Lower leg skin (tissue), 4 donors: ENCODE measurements at regions not wholly inside any gene's neighbourhood (a gene's known extent, or its start where the extent isn't known, plus 50 kb on each side); places are given as distances from the start of the nearest gene placed in this dataset.

Source experiments
- DNase-seq, 2 donors: peaks; one replicate each; pipeline ENCODE4 v3.0.0-alpha.2; 2019; ENCODE audit warnings: low spot score in 2 of 2
- H3K4me3 ChIP-seq: fragments of 200-600 bp; sonication (generic); 2 replicates; pipeline ENCODE4 v1.5.1; 2017; ENCODE audit warnings: mild to moderate bottlenecking, low read depth; ENCODE audit not compliant: poor library complexity, severe bottlenecking
- POLR2A ChIP-seq, 2 donors: fragments of 450-650 bp; IDR thresholded peaks; one replicate each; pipeline ENCODE4 v1.6.1; 2016 to 2017; ENCODE audit warnings: antibody characterized with exemption in 2 of 2, mild to moderate bottlenecking in 1 of 2, moderate library complexity in 1 of 2
- WGBS, 2 donors: methylation state at CpG; one replicate each; pipeline ENCODE4 v1.1.5; 2018; 5-methylcytosine and 5-hydroxymethylcytosine counted together
- intact Hi-C: fragments of 100-400 bp; cut with DNase I; formaldehyde crosslinking; loops from one replicate; pipeline ENCODE4 v1.15.0; 2023; ENCODE audit warnings: low total_unique reads
- TF ChIP-seq, protein P1 (sequence below), 3 donors: fragments of 450-650 bp; IDR thresholded peaks; one replicate each; pipeline ENCODE4 v1.5.1; 2016; ENCODE audit warnings: antibody characterized with exemption in 3 of 3, mild to moderate bottlenecking in 3 of 3, moderate library complexity in 2 of 3

GRCh38 chr6:121645100-121645745 lies 209.8 kb downstream of the GJA1 start:
- TF ChIP-seq, protein P1, sequence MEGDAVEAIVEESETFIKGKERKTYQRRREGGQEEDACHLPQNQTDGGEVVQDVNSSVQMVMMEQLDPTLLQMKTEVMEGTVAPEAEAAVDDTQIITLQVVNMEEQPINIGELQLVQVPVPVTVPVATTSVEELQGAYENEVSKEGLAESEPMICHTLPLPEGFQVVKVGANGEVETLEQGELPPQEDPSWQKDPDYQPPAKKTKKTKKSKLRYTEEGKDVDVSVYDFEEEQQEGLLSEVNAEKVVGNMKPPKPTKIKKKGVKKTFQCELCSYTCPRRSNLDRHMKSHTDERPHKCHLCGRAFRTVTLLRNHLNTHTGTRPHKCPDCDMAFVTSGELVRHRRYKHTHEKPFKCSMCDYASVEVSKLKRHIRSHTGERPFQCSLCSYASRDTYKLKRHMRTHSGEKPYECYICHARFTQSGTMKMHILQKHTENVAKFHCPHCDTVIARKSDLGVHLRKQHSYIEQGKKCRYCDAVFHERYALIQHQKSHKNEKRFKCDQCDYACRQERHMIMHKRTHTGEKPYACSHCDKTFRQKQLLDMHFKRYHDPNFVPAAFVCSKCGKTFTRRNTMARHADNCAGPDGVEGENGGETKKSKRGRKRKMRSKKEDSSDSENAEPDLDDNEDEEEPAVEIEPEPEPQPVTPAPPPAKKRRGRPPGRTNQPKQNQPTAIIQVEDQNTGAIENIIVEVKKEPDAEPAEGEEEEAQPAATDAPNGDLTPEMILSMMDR (IDR thresholded peaks at IDR 0.05), result no peak
- no peak for TF ChIP-seq POLR2A (IDR thresholded peaks at IDR 0.05)
- no peak for DNase-seq
- H3K4me3 ChIP-seq, result no peak overlapping the region
- intact Hi-C loops, result no loop called here
- 80 to 84% methylated on average over 1 of the region's 1 CpG for WGBS, 2 donors

DNA sequence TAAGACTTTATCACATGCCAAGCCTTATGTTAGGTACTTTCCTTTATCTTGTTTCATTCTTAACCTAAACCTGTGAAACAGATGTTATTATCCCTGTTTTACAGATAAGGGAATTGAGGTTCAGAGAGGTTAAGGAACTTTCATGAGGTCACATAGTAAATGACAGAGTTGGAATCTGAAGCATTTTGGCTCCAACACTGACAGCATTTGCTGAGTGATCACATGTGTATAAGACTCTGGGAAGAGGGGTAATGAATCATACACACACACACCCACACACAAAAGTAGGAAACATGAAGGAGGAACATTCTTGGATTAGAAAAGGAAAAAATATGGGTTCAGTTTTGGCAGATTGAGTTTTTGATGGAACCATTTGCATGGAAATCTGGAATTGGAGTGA lies 212.5 kb downstream of the GJA1 start:
- H3K4me3 ChIP-seq, result no peak overlapping the region
- DNase-seq, result no peak
- intact Hi-C loops, result no loop called here
- no peak for TF ChIP-seq POLR2A (IDR thresholded peaks at IDR 0.05)
- TF ChIP-seq, protein P1 (IDR thresholded peaks at IDR 0.05), result no peak

- WGBS, 2 donors, result 92 to 98% methylated on average over 2 of the region's 2 CpGs
- H3K4me3 ChIP-seq, result no peak overlapping the region
- DNase-seq, result no peak
- intact Hi-C loops, result no loop called here
- no peak for TF ChIP-seq POLR2A (IDR thresholded peaks at IDR 0.05)
- TF ChIP-seq, protein P1 (IDR thresholded peaks at IDR 0.05), result no peak
Observed at GRCh38 chr6:121649951-121650350, 214.5 kb downstream of the GJA1 start.

DNA sequence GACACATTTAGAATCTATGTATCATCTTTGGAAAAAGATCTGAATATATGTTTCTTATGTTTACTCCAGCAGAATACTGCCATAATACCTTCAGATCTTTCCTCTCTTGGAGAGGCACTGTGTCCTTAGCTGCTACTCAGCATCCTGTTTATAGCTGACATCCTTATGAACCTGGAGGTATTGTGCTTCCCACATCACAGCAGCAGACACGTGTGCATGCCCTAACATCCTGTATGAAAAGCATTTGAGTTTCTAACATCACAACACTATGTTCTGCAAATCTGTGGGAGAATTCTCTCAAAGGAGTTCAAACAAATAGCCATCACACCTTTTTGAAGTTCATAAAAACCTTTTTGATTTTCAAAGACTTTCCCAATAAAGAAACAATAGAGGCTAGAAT lies 216.0 kb downstream of the GJA1 start:
- TF ChIP-seq, protein P1 (IDR thresholded peaks at IDR 0.05), result no peak
- no peak for TF ChIP-seq POLR2A (IDR thresholded peaks at IDR 0.05)
- intact Hi-C loops, result no loop called here
- 49 to 54% methylated on average over 1 of the region's 1 CpG for WGBS, 2 donors
- H3K4me3 ChIP-seq, result no peak overlapping the region
- DNase-seq, result no peak

GRCh38 chr6:121652223-121652622 lies 216.8 kb downstream of the GJA1 start:
- H3K4me3 ChIP-seq, result no peak overlapping the region
- DNase-seq, result no peak
- intact Hi-C loops, result no loop called here
- WGBS, 2 donors, result 72 to 75% methylated on average over 5 of the region's 5 CpGs
- TF ChIP-seq, protein P1 (IDR thresholded peaks at IDR 0.05), result no peak
- TF ChIP-seq POLR2A (IDR thresholded peaks at IDR 0.05), result no peak
